Hematopoietic multipotent progenitor cell treated with erythropoietin and hydrocortisone succinate and interleukin-3 and kit ligand, for 6 days (in vitro differentiated cells): ENCODE measurements at regions not wholly inside any gene's neighbourhood (a gene's known extent, or its start where the extent isn't known, plus 50 kb on each side); places are given as distances from the start of the nearest gene placed in this dataset.
A peak's percentile ranks its signal among the peaks of the same experiment; 100 is the strongest.

ENCODE experiments used
- DNase-seq: peaks from one replicate; pipeline ENCODE4 v3.0.0-alpha.2; 2015

- DNase-seq = no peak
These were observed 84.0 kb upstream of the CD99 start for GRCh38 chrX:2607113-2607512.

GRCh38 chrX:2600564-2600963 is 90.5 kb upstream of the CD99 start:
- DNase-seq = no peak

- no peak for DNase-seq
These were observed 94.4 kb upstream of the CD99 start for GRCh38 chrX:2596555-2597255.

GRCh38 chrX:2596045-2596444 is 95.0 kb upstream of the CD99 start:
- DNase-seq = no peak

GRCh38 chrX:2595258-2595657 is 94.5 kb upstream of the DHRSX start:
- DNase-seq = peak; percentile 68

- no peak for DNase-seq
These were observed 93.7 kb upstream of the DHRSX start for GRCh38 chrX:2594491-2594890.

- no peak for DNase-seq
These were observed 91.5 kb upstream of the DHRSX start for GRCh38 chrX:2592279-2592678.

- no peak for DNase-seq
These were observed 88.6 kb upstream of the DHRSX start for GRCh38 chrX:2589186-2590020.

GRCh38 chrX:2588049-2588448 is 87.3 kb upstream of the DHRSX start:
- no peak for DNase-seq

GRCh38 chrX:2587146-2587545 is 86.4 kb upstream of the DHRSX start:
- no peak for DNase-seq

GRCh38 chrX:2585158-2585470 is 84.3 kb upstream of the DHRSX start:
- no peak for DNase-seq

- no peak for DNase-seq
These were observed 83.7 kb upstream of the DHRSX start for GRCh38 chrX:2584251-2585157.

GRCh38 chrX:2583194-2584162 is 82.7 kb upstream of the DHRSX start:
- DNase-seq = no peak

GRCh38 chrX:2582667-2583066 is 81.9 kb upstream of the DHRSX start:
- DNase-seq = no peak

- DNase-seq = no peak
These were observed 80.5 kb upstream of the DHRSX start for GRCh38 chrX:2581296-2581695.

GRCh38 chrX:2578864-2579263 is 78.1 kb upstream of the DHRSX start:
- DNase-seq = no peak

GRCh38 chrX:2577844-2578466 is 77.2 kb upstream of the DHRSX start:
- DNase-seq = no peak

GRCh38 chrX:2576793-2577192 is 76.0 kb upstream of the DHRSX start:
- no peak for DNase-seq

GRCh38 chrX:2574271-2574670 is 73.5 kb upstream of the DHRSX start:
- DNase-seq = no peak

- no peak for DNase-seq
These were observed 72.0 kb upstream of the DHRSX start for GRCh38 chrX:2572740-2573139.

GRCh38 chrX:2568125-2568524 is 67.3 kb upstream of the DHRSX start:
- DNase-seq = no peak

GRCh38 chrX:2566055-2566454 is 65.3 kb upstream of the DHRSX start:
- DNase-seq = no peak
